ENCODE measurements at regions not wholly inside any gene's neighbourhood (a gene's known extent, or its start where the extent isn't known, plus 50 kb on each side); places are given as distances from the start of the nearest gene placed in this dataset.

- WGBS, 2 donors, result 28% methylated on average over 8 of the region's 8 CpGs
- H3K9me3 ChIP-seq (ENCODE audit: control insufficient read depth, low read length), result no peaks in the 10 kb centered on the region
Observed at GRCh38 chr12:114949058-114949820, 265.3 kb upstream of the TBX3 start.

DNA sequence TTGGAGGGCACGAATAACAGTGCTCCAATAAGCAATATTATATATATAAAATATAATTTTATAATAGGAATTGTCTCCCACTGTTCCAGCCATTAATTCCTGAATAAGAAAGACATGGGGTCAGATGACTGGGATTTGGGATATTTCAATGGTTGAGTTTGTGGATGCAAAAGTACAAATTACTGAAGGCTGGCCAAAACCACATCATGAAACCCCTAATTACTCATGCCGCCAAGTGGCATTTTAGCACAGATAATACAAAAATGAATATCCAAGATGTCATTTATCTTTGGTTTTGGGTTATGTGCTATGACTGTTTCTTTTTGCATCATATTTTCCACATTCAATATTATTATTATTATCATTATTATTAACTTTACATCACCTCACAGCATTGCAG, 261.4 kb upstream of the TBX3 start:
- H3K36me3 ChIP-seq (ENCODE audit: control insufficient read depth in 1 of 2, insufficient read depth in 2 of 2, low read length in 1 of 2), result no peaks in the 10 kb centered on the region
- intact Hi-C loops (cut with DNase I), result no loop called here
- H3K27me3 ChIP-seq (ENCODE audit: control insufficient read depth in 1 of 2, insufficient read depth in 2 of 2, low read length in 1 of 2), result no peaks in the 10 kb centered on the region
- H3K9me3 ChIP-seq (ENCODE audit: control insufficient read depth, low read length), result no peaks in the 10 kb centered on the region
- H3K27ac ChIP-seq (ENCODE audit: low read depth in 1 of 2, low read length in 2 of 2), result no peak overlapping the region
- DNase-seq (no peak), ATAC-seq (ENCODE audit: low FRiP score) (no peak)
- 66 to 95% methylated on average over 2 of the region's 2 CpGs for WGBS, 2 donors
- H3K4me1 ChIP-seq (ENCODE audit: control insufficient read depth in 1 of 2, insufficient read depth in 2 of 2, low read length in 2 of 2), result no peaks in the 10 kb centered on the region
- no peak overlapping the region for H3K4me3 ChIP-seq (ENCODE audit: low read length in 2 of 2)

More at GRCh38 chr12:114949058-114949820, 265.3 kb upstream of the TBX3 start:
- Histone ChIP-seq H3K27me3 (ENCODE audit: control insufficient read depth in 1 of 2, insufficient read depth in 2 of 2, low read length in 1 of 2) (no peaks in the 10 kb centered on the region), H3K27ac (ENCODE audit: low read depth in 1 of 2, low read length in 2 of 2) (no peak overlapping the region), H3K36me3 (ENCODE audit: control insufficient read depth in 1 of 2, insufficient read depth in 2 of 2, low read length in 1 of 2) (no peaks in the 10 kb centered on the region), H3K4me1 (ENCODE audit: control insufficient read depth in 1 of 2, insufficient read depth in 2 of 2, low read length in 2 of 2) (no peaks in the 10 kb centered on the region), H3K4me3 (ENCODE audit: low read length in 2 of 2) (no peak overlapping the region)
- no peak for ATAC-seq (ENCODE audit: low FRiP score)
- intact Hi-C loops (cut with DNase I), result no loop called here
- DNase-seq, result no peak

GRCh38 chr12:114944736-114945135, 260.8 kb upstream of the TBX3 start:
- no peak overlapping the region for H3K4me3 ChIP-seq (ENCODE audit: low read length in 2 of 2)
- no peaks in the 10 kb centered on the region for H3K36me3 ChIP-seq (ENCODE audit: control insufficient read depth in 1 of 2, insufficient read depth in 2 of 2, low read length in 1 of 2)
- 82 to 91% methylated on average over 4 of the region's 4 CpGs for WGBS, 2 donors
- DNase-seq (no peak), ATAC-seq (ENCODE audit: low FRiP score) (no peak)
- intact Hi-C loops (cut with DNase I), result no loop called here
- no peak overlapping the region for H3K27ac ChIP-seq (ENCODE audit: low read depth in 1 of 2, low read length in 2 of 2)
- H3K9me3 ChIP-seq (ENCODE audit: control insufficient read depth, low read length), result peaks cover 3% of the 10 kb centered on the region
- no peaks in the 10 kb centered on the region for H3K27me3 ChIP-seq (ENCODE audit: control insufficient read depth in 1 of 2, insufficient read depth in 2 of 2, low read length in 1 of 2)
- no peaks in the 10 kb centered on the region for H3K4me1 ChIP-seq (ENCODE audit: control insufficient read depth in 1 of 2, insufficient read depth in 2 of 2, low read length in 2 of 2)

- no peak for ATAC-seq (ENCODE audit: low FRiP score)
- 39 to 65% methylated on average over 1 of the region's 1 CpG for WGBS, 2 donors
- Histone ChIP-seq H3K9me3 (ENCODE audit: control insufficient read depth, low read length) (peaks cover 3% of the 10 kb centered on the region), H3K4me3 (ENCODE audit: low read length in 2 of 2) (no peak overlapping the region), H3K36me3 (ENCODE audit: control insufficient read depth in 1 of 2, insufficient read depth in 2 of 2, low read length in 1 of 2) (no peaks in the 10 kb centered on the region), H3K27ac (ENCODE audit: low read depth in 1 of 2, low read length in 2 of 2) (no peak overlapping the region), H3K27me3 (ENCODE audit: control insufficient read depth in 1 of 2, insufficient read depth in 2 of 2, low read length in 1 of 2) (no peaks in the 10 kb centered on the region), H3K4me1 (ENCODE audit: control insufficient read depth in 1 of 2, insufficient read depth in 2 of 2, low read length in 2 of 2) (no peaks in the 10 kb centered on the region)
- DNase-seq, result no peak
- intact Hi-C loops (cut with DNase I), result no loop called here
Observed at GRCh38 chr12:114943601-114944000, 259.6 kb upstream of the TBX3 start.

DNA sequence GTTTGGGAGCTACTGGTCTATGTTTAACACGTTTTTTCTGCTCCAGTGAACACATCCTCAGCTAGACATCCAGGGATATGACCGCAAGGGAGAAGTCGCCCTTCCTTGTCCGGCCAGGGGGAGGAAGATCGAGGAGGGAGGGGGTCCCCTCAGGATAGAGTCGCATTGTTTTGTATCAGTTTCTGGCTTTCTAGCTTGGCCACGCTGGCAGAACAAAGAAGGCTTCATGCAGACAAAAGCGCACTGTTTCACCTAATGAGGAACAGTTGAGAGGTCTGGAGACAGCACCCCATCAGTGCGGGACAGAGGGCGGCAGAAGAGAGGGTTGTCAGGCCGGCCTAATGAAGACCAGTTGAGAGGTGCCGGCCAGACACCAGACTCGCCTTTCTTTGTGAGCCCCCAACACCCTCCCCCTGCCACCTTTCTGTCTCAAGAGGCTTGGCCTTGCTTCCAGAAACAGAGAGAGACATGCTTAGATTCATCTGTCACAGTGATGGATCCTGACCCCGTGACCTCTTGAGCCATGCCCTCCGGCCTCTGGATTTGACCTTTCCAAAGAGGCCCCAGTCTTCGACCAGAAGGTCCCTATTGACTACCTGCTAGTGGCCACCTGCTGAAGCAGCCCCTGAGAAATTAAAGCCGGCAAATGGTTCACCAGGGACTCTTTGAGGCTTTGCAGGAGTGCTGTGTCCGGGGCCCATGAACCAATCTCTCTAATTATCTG, 254.7 kb upstream of the TBX3 start:
- H3K9me3 ChIP-seq (ENCODE audit: control insufficient read depth, low read length), result peaks cover 3% of the 10 kb centered on the region
- no peak for ATAC-seq (ENCODE audit: low FRiP score)
- intact Hi-C loops (cut with DNase I), result no loop called here
- H3K27me3 ChIP-seq (ENCODE audit: control insufficient read depth in 1 of 2, insufficient read depth in 2 of 2, low read length in 1 of 2), result no peaks in the 10 kb centered on the region
- no peak overlapping the region for H3K4me3 ChIP-seq (ENCODE audit: low read length in 2 of 2)
- 64 to 83% methylated on average over 18 of the region's 18 CpGs for WGBS, 2 donors
- no peaks in the 10 kb centered on the region for H3K36me3 ChIP-seq (ENCODE audit: control insufficient read depth in 1 of 2, insufficient read depth in 2 of 2, low read length in 1 of 2)
- no peaks in the 10 kb centered on the region for H3K4me1 ChIP-seq (ENCODE audit: control insufficient read depth in 1 of 2, insufficient read depth in 2 of 2, low read length in 2 of 2)
- no peak for DNase-seq
- H3K27ac ChIP-seq (ENCODE audit: low read depth in 1 of 2, low read length in 2 of 2), result no peak overlapping the region

DNA sequence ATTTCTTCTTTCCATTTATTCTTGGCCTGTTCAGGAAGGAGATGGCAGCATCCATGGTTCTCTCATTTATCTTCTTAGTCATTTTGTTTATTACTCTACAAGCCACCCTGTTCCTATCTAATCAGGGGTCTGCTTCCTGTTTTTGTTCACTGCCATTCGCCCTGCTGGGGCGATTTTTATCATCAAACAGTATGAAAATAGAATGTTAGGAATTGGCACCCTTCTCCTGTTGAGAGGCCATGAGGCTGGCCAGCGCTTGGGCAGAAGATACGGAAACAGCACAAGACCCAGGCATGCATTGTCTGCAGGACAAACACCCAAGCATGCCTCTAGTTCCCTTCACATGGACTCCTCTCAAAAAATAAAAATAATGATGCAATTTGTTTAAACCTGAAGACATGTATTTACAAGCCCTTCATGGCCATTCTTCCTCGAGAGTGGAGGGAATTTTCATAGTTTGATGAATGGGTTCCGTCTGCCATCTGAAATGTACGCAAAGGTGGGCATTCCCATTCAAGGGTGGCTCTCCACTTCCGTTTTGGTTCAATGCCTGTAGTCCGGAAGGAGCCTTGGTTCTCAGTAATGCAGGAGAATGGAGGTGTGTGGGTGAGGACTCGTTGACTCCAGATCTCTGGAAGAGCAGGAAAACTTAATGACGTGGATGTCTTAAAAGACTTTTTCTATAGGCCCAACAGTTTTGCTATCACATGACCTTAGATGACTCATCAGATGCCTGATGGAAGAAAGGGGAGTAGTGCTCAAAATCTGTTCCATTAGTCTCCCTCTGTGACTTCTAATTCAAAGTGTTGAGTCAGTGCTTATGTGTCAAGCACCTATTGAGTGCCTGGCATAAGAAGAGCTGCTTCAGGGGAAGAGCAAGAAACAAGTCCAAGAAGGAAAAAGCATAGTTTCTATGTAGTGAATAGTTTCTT, 252.4 kb upstream of the TBX3 start:
- Histone ChIP-seq H3K9me3 (ENCODE audit: control insufficient read depth, low read length) (peaks cover 3% of the 10 kb centered on the region), H3K4me3 (ENCODE audit: low read length in 2 of 2) (no peak overlapping the region), H3K27me3 (ENCODE audit: control insufficient read depth in 1 of 2, insufficient read depth in 2 of 2, low read length in 1 of 2) (no peaks in the 10 kb centered on the region), H3K36me3 (ENCODE audit: control insufficient read depth in 1 of 2, insufficient read depth in 2 of 2, low read length in 1 of 2) (no peaks in the 10 kb centered on the region), H3K4me1 (ENCODE audit: control insufficient read depth in 1 of 2, insufficient read depth in 2 of 2, low read length in 2 of 2) (no peaks in the 10 kb centered on the region), H3K27ac (ENCODE audit: low read depth in 1 of 2, low read length in 2 of 2) (no peak overlapping the region)
- intact Hi-C loops (cut with DNase I), result no loop called here
- ATAC-seq (ENCODE audit: low FRiP score) (no peak), DNase-seq (no peak)
- WGBS, 2 donors, result 60 to 62% methylated on average over 11 of the region's 11 CpGs

- no peak for ATAC-seq (ENCODE audit: low FRiP score)
- H3K36me3 ChIP-seq (ENCODE audit: control insufficient read depth in 1 of 2, insufficient read depth in 2 of 2, low read length in 1 of 2), result no peaks in the 10 kb centered on the region
- no peak for DNase-seq
- WGBS, 2 donors, result 96 to 100% methylated on average over 2 of the region's 2 CpGs
- H3K4me1 ChIP-seq (ENCODE audit: control insufficient read depth in 1 of 2, insufficient read depth in 2 of 2, low read length in 2 of 2), result no peaks in the 10 kb centered on the region
- no peak overlapping the region for H3K27ac ChIP-seq (ENCODE audit: low read depth in 1 of 2, low read length in 2 of 2)
- no peak overlapping the region for H3K4me3 ChIP-seq (ENCODE audit: low read length in 2 of 2)
- no peaks in the 10 kb centered on the region for H3K27me3 ChIP-seq (ENCODE audit: control insufficient read depth in 1 of 2, insufficient read depth in 2 of 2, low read length in 1 of 2)
- peaks cover 3% of the 10 kb centered on the region for H3K9me3 ChIP-seq (ENCODE audit: control insufficient read depth, low read length)
- intact Hi-C loops (cut with DNase I), result no loop called here
Observed at GRCh38 chr12:114935658-114936057, 251.7 kb upstream of the TBX3 start.

DNA sequence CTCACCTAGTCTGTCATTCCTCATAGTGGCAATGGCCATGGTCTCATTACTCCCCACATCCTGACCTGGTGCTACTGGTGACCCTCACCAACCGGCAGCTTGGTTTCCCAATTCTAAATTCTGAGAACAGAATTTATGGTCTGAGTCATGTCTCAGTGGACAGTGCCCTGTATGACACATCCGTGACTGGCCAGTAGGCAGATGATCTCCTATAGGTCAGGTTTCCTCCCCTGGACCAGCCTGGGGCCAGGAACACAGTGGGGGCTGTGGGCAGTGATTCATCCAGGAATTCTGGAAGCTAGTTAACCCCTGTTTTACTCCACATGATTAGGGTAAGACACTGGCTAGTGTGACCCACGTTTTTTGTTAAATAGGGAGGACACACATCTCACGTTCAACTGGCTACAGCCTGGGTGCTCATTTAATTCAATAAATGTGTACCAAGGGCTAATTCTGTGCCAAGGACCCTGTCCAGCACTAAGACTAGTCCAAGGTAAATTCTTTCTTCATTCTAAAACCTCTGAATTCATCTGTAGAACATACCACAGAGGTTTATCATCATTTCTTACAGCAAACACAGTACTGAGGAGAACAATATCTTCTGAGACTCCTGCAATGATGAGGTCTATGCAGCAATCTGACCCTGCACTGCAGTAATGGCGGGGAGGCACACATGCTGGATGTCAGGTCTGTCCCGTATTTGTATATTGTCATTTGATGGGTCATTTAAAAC, 249.6 kb upstream of the TBX3 start:
- no peak for ATAC-seq (ENCODE audit: low FRiP score)
- Histone ChIP-seq H3K27me3 (ENCODE audit: control insufficient read depth in 1 of 2, insufficient read depth in 2 of 2, low read length in 1 of 2) (no peaks in the 10 kb centered on the region), H3K27ac (ENCODE audit: low read depth in 1 of 2, low read length in 2 of 2) (no peak overlapping the region), H3K4me1 (ENCODE audit: control insufficient read depth in 1 of 2, insufficient read depth in 2 of 2, low read length in 2 of 2) (no peaks in the 10 kb centered on the region), H3K9me3 (ENCODE audit: control insufficient read depth, low read length) (no peaks in the 10 kb centered on the region), H3K36me3 (ENCODE audit: control insufficient read depth in 1 of 2, insufficient read depth in 2 of 2, low read length in 1 of 2) (no peaks in the 10 kb centered on the region), H3K4me3 (ENCODE audit: low read length in 2 of 2) (no peak overlapping the region)
- intact Hi-C loops (cut with DNase I), result no loop called here
- no peak for DNase-seq
- WGBS, 2 donors, result 64 to 65% methylated on average over 6 of the region's 6 CpGs

Measured in aorta (tissue), 5 donors.